A673 (cell line): ENCODE measurements at regions not wholly inside any gene's neighbourhood (a gene's known extent, or its start where the extent isn't known, plus 50 kb on each side); places are given as distances from the start of the nearest gene placed in this dataset.

Experiments
- CTCF ChIP-seq: fragments of 300-800, 200-600 bp; sonication (generic); conservative IDR thresholded peaks from 2 replicates; pipeline ENCODE4 v1.5.1; 2017; ENCODE audit warnings: low read depth, mild to moderate bottlenecking, antibody characterized with exemption, low read length, moderate library complexity, mixed read lengths
- EZH2 ChIP-seq: fragments of 200-600 bp; sonication (generic); IDR thresholded peaks from 2 replicates; pipeline ENCODE4 v1.6.1; 2017; ENCODE audit warnings: borderline replicate concordance, low read depth, mild to moderate bottlenecking, mixed read lengths, antibody characterized with exemption, low read length; ENCODE audit not compliant: poor library complexity, severe bottlenecking

DNA sequence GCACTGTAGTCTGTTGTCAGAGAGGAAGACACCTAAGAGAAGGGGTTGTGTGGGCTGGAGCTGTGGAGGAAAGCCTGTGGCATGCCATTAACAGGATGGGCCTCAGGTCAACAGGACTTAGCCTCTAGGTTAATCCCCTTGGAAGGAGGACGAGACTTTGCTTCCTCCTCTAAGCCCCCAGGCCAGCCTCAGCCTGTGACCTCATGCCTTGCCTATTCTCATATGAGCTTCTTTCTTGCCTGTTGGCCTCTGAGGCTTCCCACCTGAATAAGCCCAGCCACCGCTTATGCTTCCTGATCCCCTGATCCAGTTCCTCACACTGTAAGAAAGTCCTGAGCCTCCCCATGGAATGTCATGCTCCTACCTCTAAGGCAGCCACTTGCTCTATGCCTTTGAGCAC lies 52.2 kb upstream of the TBC1D21 start:
- no peak for TF ChIP-seq CTCF
- no peak for TF ChIP-seq EZH2
